Thoracic aorta (tissue), 2 donors: ENCODE measurements at regions not wholly inside any gene's neighbourhood (a gene's known extent, or its start where the extent isn't known, plus 50 kb on each side); places are given as distances from the start of the nearest gene placed in this dataset.

Experiments
- ATAC-seq: fragments of 150-250 bp; one replicate; pipeline ENCODE4 v1.8.0; 2017; ENCODE audit warnings: low read depth; ENCODE audit not compliant: insufficient number of reproducible peaks, low FRiP score
- DNase-seq: peaks from one replicate; pipeline ENCODE4 v3.0.0-alpha.2; 2020; ENCODE audit warnings: low spot score
- H3K27ac ChIP-seq, 2 donors: fragments of 200-600 bp; sonication (generic); 1 replicate in 1 of 2; 2 replicates in 1 of 2; pipeline ENCODE4 v1.5.1; 2016; ENCODE audit warnings: mild to moderate bottlenecking in 2 of 2, moderate library complexity in 2 of 2
- H3K27me3 ChIP-seq: fragments of 200-600 bp; sonication (generic); replicated peaks from 2 replicates; pipeline ENCODE4 v1.6.0; 2016; ENCODE audit warnings: mild to moderate bottlenecking; ENCODE audit not compliant: insufficient read depth
- H3K36me3 ChIP-seq: fragments of 200-600 bp; sonication (generic); one replicate; pipeline ENCODE4 v1.5.1; 2016
- H3K4me1 ChIP-seq, 2 donors: fragments of 200-600 bp; sonication (generic); 1 replicate in 1 of 2; 2 replicates in 1 of 2; pipeline versions ENCODE4 v1.5.1 to v1.6.0; 2016; ENCODE audit warnings: low read depth in 2 of 2, mild to moderate bottlenecking in 1 of 2; ENCODE audit not compliant: control insufficient read depth in 1 of 2
- H3K4me3 ChIP-seq: fragments of 200-600 bp; sonication (generic); 2 replicates; pipeline ENCODE4 v1.5.1; 2016; ENCODE audit warnings: mild to moderate bottlenecking
- H3K9me3 ChIP-seq: fragments of 200-600 bp; sonication (generic); 2 replicates; pipeline ENCODE4 v1.5.1; 2016
- TF ChIP-seq, protein P1 (sequence below): fragments of 200-600 bp; sonication (generic); IDR thresholded peaks from one replicate; pipeline ENCODE4 v1.5.1; 2019; ENCODE audit warnings: antibody characterized with exemption

GRCh38 chr9:73270967-73271721 is 119.5 kb downstream of the ANXA1 start:
- H3K27me3 ChIP-seq: no peaks in the 10 kb centered on the region
- DNase-seq (no peak), ATAC-seq (no peak)
- H3K9me3 ChIP-seq: no peaks in the 10 kb centered on the region
- H3K4me3 ChIP-seq: no peak overlapping the region
- no peaks in the 10 kb centered on the region for H3K4me1 ChIP-seq
- TF ChIP-seq, protein P1, sequence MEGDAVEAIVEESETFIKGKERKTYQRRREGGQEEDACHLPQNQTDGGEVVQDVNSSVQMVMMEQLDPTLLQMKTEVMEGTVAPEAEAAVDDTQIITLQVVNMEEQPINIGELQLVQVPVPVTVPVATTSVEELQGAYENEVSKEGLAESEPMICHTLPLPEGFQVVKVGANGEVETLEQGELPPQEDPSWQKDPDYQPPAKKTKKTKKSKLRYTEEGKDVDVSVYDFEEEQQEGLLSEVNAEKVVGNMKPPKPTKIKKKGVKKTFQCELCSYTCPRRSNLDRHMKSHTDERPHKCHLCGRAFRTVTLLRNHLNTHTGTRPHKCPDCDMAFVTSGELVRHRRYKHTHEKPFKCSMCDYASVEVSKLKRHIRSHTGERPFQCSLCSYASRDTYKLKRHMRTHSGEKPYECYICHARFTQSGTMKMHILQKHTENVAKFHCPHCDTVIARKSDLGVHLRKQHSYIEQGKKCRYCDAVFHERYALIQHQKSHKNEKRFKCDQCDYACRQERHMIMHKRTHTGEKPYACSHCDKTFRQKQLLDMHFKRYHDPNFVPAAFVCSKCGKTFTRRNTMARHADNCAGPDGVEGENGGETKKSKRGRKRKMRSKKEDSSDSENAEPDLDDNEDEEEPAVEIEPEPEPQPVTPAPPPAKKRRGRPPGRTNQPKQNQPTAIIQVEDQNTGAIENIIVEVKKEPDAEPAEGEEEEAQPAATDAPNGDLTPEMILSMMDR: no peak
- no peaks in the 10 kb centered on the region for H3K36me3 ChIP-seq
- H3K27ac ChIP-seq: no peak overlapping the region

- ATAC-seq: no peak
Measured at GRCh38 chr9:73280113-73280512, 128.4 kb downstream of the ANXA1 start.

DNA sequence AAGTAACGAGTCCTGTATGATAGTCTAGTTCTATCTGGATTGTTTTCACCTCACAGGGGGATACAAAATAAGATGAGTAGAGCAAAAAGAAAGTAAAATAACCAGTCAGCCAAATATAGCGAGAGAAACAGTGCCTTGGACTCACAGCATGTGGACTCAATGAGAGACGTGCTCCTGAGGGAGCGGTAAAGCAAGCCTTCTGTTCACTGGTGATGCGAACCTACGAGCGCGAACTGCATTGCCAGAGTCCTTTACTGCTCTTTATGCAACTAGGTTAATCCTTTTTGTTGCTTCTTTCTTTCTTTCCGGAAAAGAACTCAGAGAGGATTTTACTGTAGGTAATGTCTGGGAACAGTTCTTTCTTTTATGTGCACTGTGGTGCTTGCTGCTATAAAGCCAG is 132.7 kb downstream of the ANXA1 start:
- no peaks in the 10 kb centered on the region for H3K4me1 ChIP-seq
- H3K36me3 ChIP-seq: no peaks in the 10 kb centered on the region
- DNase-seq (no peak), ATAC-seq (no peak)
- TF ChIP-seq, protein P1: no peak
- H3K27ac ChIP-seq: no peak overlapping the region
- no peaks in the 10 kb centered on the region for H3K27me3 ChIP-seq
- no peak overlapping the region for H3K4me3 ChIP-seq
- no peaks in the 10 kb centered on the region for H3K9me3 ChIP-seq

More at GRCh38 chr9:73280113-73280512, 128.4 kb downstream of the ANXA1 start:
- Histone ChIP-seq H3K27me3 (no peaks in the 10 kb centered on the region), H3K36me3 (no peaks in the 10 kb centered on the region), H3K4me3 (no peak overlapping the region), H3K4me1 (no peaks in the 10 kb centered on the region), H3K27ac (no peak overlapping the region), H3K9me3 (no peaks in the 10 kb centered on the region)
- no peak for DNase-seq
- TF ChIP-seq, protein P1: no peak

- TF ChIP-seq, protein P1: no peak
- no peak overlapping the region for H3K4me3 ChIP-seq
- H3K9me3 ChIP-seq: no peaks in the 10 kb centered on the region
- H3K4me1 ChIP-seq: no peaks in the 10 kb centered on the region
- DNase-seq (no peak), ATAC-seq (no peak)
- no peak overlapping the region for H3K27ac ChIP-seq
- H3K36me3 ChIP-seq: no peaks in the 10 kb centered on the region
- no peaks in the 10 kb centered on the region for H3K27me3 ChIP-seq
Measured at GRCh38 chr9:73294336-73294735, 142.7 kb downstream of the ANXA1 start.

- Histone ChIP-seq H3K36me3 (no peaks in the 10 kb centered on the region), H3K4me3 (no peak overlapping the region), H3K27ac (no peak overlapping the region), H3K27me3 (no peaks in the 10 kb centered on the region), H3K9me3 (no peaks in the 10 kb centered on the region), H3K4me1 (no peaks in the 10 kb centered on the region)
- TF ChIP-seq, protein P1: no peak
- no peak for DNase-seq
- ATAC-seq: no peak
Measured at GRCh38 chr9:73325983-73326382, 174.3 kb downstream of the ANXA1 start.
